Endothelial cell of umbilical vein (primary cell): ENCODE measurements at regions not wholly inside any gene's neighbourhood (a gene's known extent, or its start where the extent isn't known, plus 50 kb on each side); places are given as distances from the start of the nearest gene placed in this dataset.

Experiments
- BruUV-seq: library from RNA; stranded (reverse); fragments of 400-500 nt; replicated peaks from 2 replicates; lab custom pipeline; 2021; lab: Mats Ljungman, UMichigan
- CTCF ChIA-PET: fragments of 300-600, 350-600 bp; sonication (Branson Sonifier 250); formaldehyde crosslinking; loops from one replicate; lab custom pipeline; 2021; ENCODE audit warnings: antibody characterized with exemption, inconsistent platforms; lab: Charles Lee
- POLR2A ChIA-PET: fragments of 300-600, 350-600 bp; sonication (Branson Sonifier 250); formaldehyde crosslinking; loops from one replicate; lab custom pipeline; 2021; ENCODE audit warnings: antibody characterized with exemption, inconsistent platforms; lab: Charles Lee
- DNase-seq: peaks from one replicate; pipeline ENCODE4 v3.0.0-alpha.2; 2011; ENCODE audit warnings: low read depth, low spot score
- FAIRE-seq: peaks from 2 replicates; lab custom pipeline; 2011; peaks lifted over from hg19 to GRCh38; lab: Jason Lieb, UNC
- H2AFZ ChIP-seq: 2 replicates; pipeline ENCODE4 v1.6.0; 2012; ENCODE audit warnings: low read depth, low read length, control low read depth, inconsistent platforms
- H3K27ac ChIP-seq: 2 replicates; pipeline ENCODE4 v1.5.1; 2011; ENCODE audit warnings: low read depth, mild to moderate bottlenecking, control low read depth, low read length, moderate library complexity; ENCODE audit not compliant: insufficient read depth
- H3K27me3 ChIP-seq, 2 experiments: 2 replicates each; pipeline versions ENCODE4 v1.6.0 to v1.6.1; 2011; ENCODE audit warnings: low read length in 2 of 2, mixed read lengths in 1 of 2; ENCODE audit not compliant: control insufficient read depth in 2 of 2, insufficient read depth in 2 of 2
- H3K36me3 ChIP-seq, 2 experiments: 2 replicates in 1 of 2; 3 replicates in 1 of 2; pipeline ENCODE4 v1.5.1; 2011; ENCODE audit warnings: low read length in 2 of 2, mild to moderate bottlenecking in 1 of 2, moderate library complexity in 1 of 2; ENCODE audit not compliant: control insufficient read depth in 2 of 2, insufficient read depth in 2 of 2; ENCODE audit errors: extremely low read depth in 1 of 2
- H3K4me1 ChIP-seq: 3 replicates; pipeline ENCODE4 v1.5.1; 2011; ENCODE audit warnings: mild to moderate bottlenecking, low read length; ENCODE audit not compliant: control insufficient read depth, insufficient read depth; ENCODE audit errors: extremely low read depth
- H3K4me2 ChIP-seq: 2 replicates; pipeline ENCODE4 v1.6.1; 2011; ENCODE audit warnings: low read length, control low read depth, mixed read lengths; ENCODE audit not compliant: insufficient read depth
- H3K4me3 ChIP-seq, 3 experiments: fragments of 200-600 bp in 1 of 3; sonication (generic), shearing (Covaris generic) in 1 of 3; replicated peaks in 1 of 3; 2 replicates each; pipeline ENCODE4 v1.5.1; 2011 to 2016; ENCODE audit warnings: control low read depth in 3 of 3, low read length in 3 of 3, mild to moderate bottlenecking in 2 of 3, inconsistent platforms in 1 of 3, low read depth in 1 of 3, moderate library complexity in 1 of 3; ENCODE audit not compliant: insufficient read depth in 1 of 3
- H3K79me2 ChIP-seq: 2 replicates; pipeline ENCODE4 v1.6.0; 2012; ENCODE audit warnings: low read length, inconsistent platforms; ENCODE audit not compliant: control insufficient read depth, insufficient read depth
- H3K9ac ChIP-seq: replicated peaks from 2 replicates; pipeline ENCODE3; 2011; ENCODE audit warnings: low read length, control low read depth; ENCODE audit not compliant: insufficient read depth; ENCODE audit errors: extremely low read depth
- H3K9me1 ChIP-seq: replicated peaks from 3 replicates; pipeline ENCODE4 v1.6.0; 2011; ENCODE audit warnings: mild to moderate bottlenecking, low read length; ENCODE audit not compliant: control insufficient read depth, insufficient read depth; ENCODE audit errors: extremely low read depth
- H3K9me3 ChIP-seq: replicated peaks from 2 replicates; pipeline ENCODE4 v1.5.1; 2012; ENCODE audit warnings: low read length, inconsistent platforms; ENCODE audit not compliant: control insufficient read depth, insufficient read depth
- H4K20me1 ChIP-seq: replicated peaks from 2 replicates; pipeline ENCODE3; 2011; ENCODE audit warnings: mild to moderate bottlenecking, low read length; ENCODE audit not compliant: control insufficient read depth, insufficient read depth; ENCODE audit errors: extremely low read depth
- EZH2 ChIP-seq: IDR thresholded peaks from 2 replicates; pipeline ENCODE4 v1.6.1; 2012; ENCODE audit warnings: borderline replicate concordance, low read depth, mild to moderate bottlenecking, moderate library complexity, low read length, inconsistent platforms; ENCODE audit not compliant: severe bottlenecking
- FOS ChIP-seq: IDR thresholded peaks from 2 replicates; pipeline ENCODE4 v1.6.1; 2011; ENCODE audit warnings: mild to moderate bottlenecking, low read length, moderate library complexity, borderline replicate concordance; ENCODE audit not compliant: insufficient read depth
- GATA2 ChIP-seq: IDR thresholded peaks from 2 replicates; pipeline ENCODE4 v1.7.0; 2011; ENCODE audit warnings: low read depth, mild to moderate bottlenecking, moderate library complexity, mixed read lengths, low read length; ENCODE audit not compliant: insufficient read length, insufficient read depth
- JUN ChIP-seq: IDR thresholded peaks from 2 replicates; pipeline ENCODE4 v1.6.1; 2011; ENCODE audit warnings: borderline replicate concordance, low read depth; ENCODE audit not compliant: insufficient read length, insufficient read depth
- MYC ChIP-seq: IDR thresholded peaks from one replicate; pipeline ENCODE4 v1.6.1; 2011; ENCODE audit warnings: mild to moderate bottlenecking, low read depth, low read length
- POLR2A ChIP-seq: IDR thresholded peaks from 2 replicates; pipeline ENCODE4 v1.6.1; 2012; ENCODE audit warnings: low read depth, mild to moderate bottlenecking, control low read depth, low read length
- POLR2AphosphoS5 ChIP-seq: IDR thresholded peaks from 2 replicates; pipeline ENCODE4 v1.6.1; 2012; ENCODE audit warnings: low read depth, mild to moderate bottlenecking, control low read depth, low read length, moderate library complexity; ENCODE audit not compliant: insufficient read depth
- dilution Hi-C: fragments of 300-500 bp; cut with MboI; formaldehyde crosslinking; loops from one replicate; pipeline ENCODE4 v1.15.0; 2019; ENCODE audit warnings: low sequenced_read_pairs; ENCODE audit not compliant: extremely low pct_ligation_motif_present
- intact Hi-C: fragments of 100-400 bp; cut with micrococcal nuclease; formaldehyde crosslinking; loops from one replicate; pipeline ENCODE4 v1.10.0; 2022
- TF ChIP-seq, protein P1 (sequence below), 2 donors: IDR thresholded peaks; 1 replicate in 1 of 2; 2 replicates in 1 of 2; pipeline ENCODE4 v1.5.1; 2011; ENCODE audit warnings: low read length in 2 of 2, mild to moderate bottlenecking in 2 of 2, moderate library complexity in 2 of 2, control low read depth in 1 of 2, inconsistent platforms in 1 of 2, low read depth in 1 of 2; ENCODE audit not compliant: insufficient read depth in 1 of 2; ENCODE audit errors: extremely low read depth in 1 of 2
- TF ChIP-seq, protein P2 (sequence below): IDR thresholded peaks from 2 replicates; pipeline ENCODE4 v1.6.1; 2011; ENCODE audit not compliant: insufficient read depth, insufficient read length

DNA sequence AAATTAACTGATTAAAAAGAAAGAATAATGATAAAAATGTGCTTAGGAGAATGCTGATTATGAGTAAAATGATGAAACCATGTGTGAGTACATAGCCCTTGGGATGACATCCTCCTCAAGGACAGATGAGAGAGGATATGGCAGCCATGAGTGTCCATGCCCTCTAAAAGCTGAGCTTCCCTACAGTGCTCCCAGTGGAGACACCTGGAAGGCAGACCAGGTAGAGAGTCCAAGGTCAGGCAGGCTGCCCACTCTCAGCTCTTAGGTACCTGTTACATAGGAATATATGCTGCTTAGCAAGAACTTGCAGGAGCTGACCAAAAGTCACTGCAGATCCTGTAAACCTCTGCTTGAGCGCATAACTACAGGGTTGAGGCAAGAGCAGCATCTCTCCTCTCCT is 169.7 kb upstream of the TMEM229A start:
- Histone ChIP-seq H3K4me2 (no peak overlapping the region), H2AFZ (no peak overlapping the region), H3K27ac (no peak overlapping the region), H3K4me1 (no peaks in the 10 kb centered on the region), H3K9me3 (no peaks in the 10 kb centered on the region), H3K36me3 (no peaks in the 10 kb centered on the region), H3K4me3 (no peak overlapping the region), H4K20me1 (no peaks in the 10 kb centered on the region), H3K9me1 (no peaks in the 10 kb centered on the region), H3K27me3 (no peaks in the 10 kb centered on the region), H3K9ac (no peak overlapping the region), H3K79me2 (no peaks in the 10 kb centered on the region)
- CTCF ChIA-PET, result interaction anchor here (0.9 kb wide), 1 partner anchor 11 kb away, joined by 3 read pairs; no protein-coding TSS in a partner anchor
- POLR2A ChIA-PET, result no interaction called here
- FAIRE-seq (no peak), DNase-seq (no peak)
- dilution Hi-C loops, result no loop called here
- TF ChIP-seq POLR2AphosphoS5 (no peak), FOS (no peak), EZH2 (no peak), POLR2A (no peak), JUN (no peak), GATA2 (no peak), MYC (no peak)
- TF ChIP-seq, protein P1, sequence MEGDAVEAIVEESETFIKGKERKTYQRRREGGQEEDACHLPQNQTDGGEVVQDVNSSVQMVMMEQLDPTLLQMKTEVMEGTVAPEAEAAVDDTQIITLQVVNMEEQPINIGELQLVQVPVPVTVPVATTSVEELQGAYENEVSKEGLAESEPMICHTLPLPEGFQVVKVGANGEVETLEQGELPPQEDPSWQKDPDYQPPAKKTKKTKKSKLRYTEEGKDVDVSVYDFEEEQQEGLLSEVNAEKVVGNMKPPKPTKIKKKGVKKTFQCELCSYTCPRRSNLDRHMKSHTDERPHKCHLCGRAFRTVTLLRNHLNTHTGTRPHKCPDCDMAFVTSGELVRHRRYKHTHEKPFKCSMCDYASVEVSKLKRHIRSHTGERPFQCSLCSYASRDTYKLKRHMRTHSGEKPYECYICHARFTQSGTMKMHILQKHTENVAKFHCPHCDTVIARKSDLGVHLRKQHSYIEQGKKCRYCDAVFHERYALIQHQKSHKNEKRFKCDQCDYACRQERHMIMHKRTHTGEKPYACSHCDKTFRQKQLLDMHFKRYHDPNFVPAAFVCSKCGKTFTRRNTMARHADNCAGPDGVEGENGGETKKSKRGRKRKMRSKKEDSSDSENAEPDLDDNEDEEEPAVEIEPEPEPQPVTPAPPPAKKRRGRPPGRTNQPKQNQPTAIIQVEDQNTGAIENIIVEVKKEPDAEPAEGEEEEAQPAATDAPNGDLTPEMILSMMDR (IDR thresholded peaks at IDR 0.05; ENCODE audit: extremely low read depth in 1 of 2, insufficient read depth in 1 of 2, low read depth in 1 of 2, low read length in 2 of 2), result no peak
- TF ChIP-seq, protein P2, sequence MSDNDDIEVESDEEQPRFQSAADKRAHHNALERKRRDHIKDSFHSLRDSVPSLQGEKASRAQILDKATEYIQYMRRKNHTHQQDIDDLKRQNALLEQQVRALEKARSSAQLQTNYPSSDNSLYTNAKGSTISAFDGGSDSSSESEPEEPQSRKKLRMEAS, result no peak
- intact Hi-C loops, result no loop called here
- no TSS peak for BruUV-seq
